K562 (cell line): ENCODE measurements at regions not wholly inside any gene's neighbourhood (a gene's known extent, or its start where the extent isn't known, plus 50 kb on each side); places are given as distances from the start of the nearest gene placed in this dataset.

Experiments
- ATAC-seq: fragments of 200-7000 bp; cut with Tn5 transposase; 3 replicates; pipeline ENCODE4 v1.9.1; 2020; ENCODE audit warnings: moderate library complexity
- BruUV-seq: library from RNA; stranded (reverse); fragments of 400-500 nt; replicated peaks from 2 replicates; lab custom pipeline; 2021; lab: Mats Ljungman, UMichigan
- CTCF ChIA-PET: fragments of 300-600 bp; formaldehyde crosslinking; extraction: SDS; loops from one replicate; lab custom pipeline; 2021; ENCODE audit warnings: low intra/inter-chr PET ratio; lab: Yijun Ruan, JAX
- POLR2A ChIA-PET: fragments of 300-600, 350-650 bp; sonication (Branson Sonifier 250); formaldehyde crosslinking; extraction: SDS; loops from one replicate; lab custom pipeline; 2021; ENCODE audit warnings: antibody characterized with exemption, inconsistent platforms; lab: Yijun Ruan, JAX
- DNase-seq, 4 experiments: peaks; one replicate each; pipeline versions ENCODE4 v3.0.0 to v3.0.0-alpha.2; 2011 to 2018; ENCODE audit warnings: low spot score in 3 of 4, mixed read lengths in 3 of 4; ENCODE audit errors: extremely low read depth in 1 of 4
- FAIRE-seq: peaks from 2 replicates; lab custom pipeline; 2011; peaks lifted over from hg19 to GRCh38; lab: Jason Lieb, UNC
- H2AFZ ChIP-seq: 2 replicates; pipeline ENCODE4 v1.6.0; 2011; ENCODE audit warnings: low read depth, low read length, control low read depth, inconsistent platforms
- H3K27ac ChIP-seq: fragments of 200-600 bp; 3 replicates; pipeline ENCODE4 v1.8.0; 2011; ENCODE audit warnings: low read depth, mild to moderate bottlenecking, control low read depth, inconsistent platforms, low read length, moderate library complexity, mixed read lengths; ENCODE audit errors: extremely low read depth
- H3K27me3 ChIP-seq, 2 experiments: fragments of 300-600 bp in 1 of 2; 2 replicates in 1 of 2; 3 replicates in 1 of 2; pipeline versions ENCODE4 v1.6.0 to v1.8.0; 2011; ENCODE audit warnings: inconsistent platforms in 2 of 2, low read length in 2 of 2, mild to moderate bottlenecking in 1 of 2, mixed read lengths in 1 of 2, moderate library complexity in 1 of 2; ENCODE audit not compliant: control insufficient read depth in 2 of 2, insufficient read depth in 2 of 2
- H3K36me3 ChIP-seq: fragments of 300-600 bp; 3 replicates; pipeline ENCODE4 v1.8.0; 2011; ENCODE audit warnings: mild to moderate bottlenecking, low read length, inconsistent platforms; ENCODE audit not compliant: control insufficient read depth, insufficient read depth
- H3K4me1 ChIP-seq, 2 experiments: fragments of 200-600 bp in 1 of 2; replicated peaks in 1 of 2; 2 replicates in 1 of 2; 3 replicates in 1 of 2; pipeline versions ENCODE4 v1.5.1 to v1.8.0; 2011; ENCODE audit warnings: inconsistent platforms in 2 of 2, low read length in 2 of 2, mild to moderate bottlenecking in 1 of 2, mixed read lengths in 1 of 2, moderate library complexity in 1 of 2; ENCODE audit not compliant: control insufficient read depth in 2 of 2, insufficient read depth in 2 of 2
- H3K4me2 ChIP-seq: 2 replicates; pipeline ENCODE4 v1.6.1; 2011; ENCODE audit warnings: low read length, control low read depth, inconsistent platforms, mixed read lengths; ENCODE audit not compliant: insufficient read depth
- H3K4me3 ChIP-seq: fragments of 200-600 bp; sonication (generic), shearing (Covaris generic); 2 replicates; pipeline ENCODE4 v1.5.1; 2016; ENCODE audit warnings: control low read depth, inconsistent platforms
- H3K79me2 ChIP-seq: fragments of 200-600 bp; 3 replicates; pipeline ENCODE4 v1.8.0; 2011; ENCODE audit warnings: low read length, inconsistent platforms; ENCODE audit not compliant: control insufficient read depth, insufficient read depth
- H3K9ac ChIP-seq, 2 experiments: 2 replicates each; pipeline versions ENCODE4 v1.6.0 to v1.6.1; 2011; ENCODE audit warnings: low read depth in 2 of 2, low read length in 2 of 2, control low read depth in 1 of 2, inconsistent platforms in 1 of 2, mild to moderate bottlenecking in 1 of 2, mixed read lengths in 1 of 2; ENCODE audit not compliant: insufficient read depth in 1 of 2
- H3K9me1 ChIP-seq: one replicate; pipeline ENCODE4 v1.6.0; 2011; ENCODE audit warnings: inconsistent platforms, mild to moderate bottlenecking, low read length, moderate library complexity; ENCODE audit not compliant: control insufficient read depth, insufficient read depth
- H3K9me3 ChIP-seq: replicated peaks from 2 replicates; pipeline ENCODE4 v1.5.1; 2011; ENCODE audit warnings: low read depth, low read length, inconsistent platforms; ENCODE audit not compliant: control insufficient read depth, insufficient read depth
- H4K20me1 ChIP-seq: replicated peaks from 2 replicates; pipeline ENCODE4 v1.6.1; 2011; ENCODE audit warnings: low read length, inconsistent platforms, mixed read lengths; ENCODE audit not compliant: control insufficient read depth, insufficient read depth
- MTF1 ChIP-seq: fragments of 250-450 bp; sonication (Bioruptor Pico); IDR thresholded peaks from 2 replicates; pipeline ENCODE4 v1.9.0; 2021; ENCODE audit warnings: moderate library complexity, mild to moderate bottlenecking, inconsistent platforms, borderline replicate concordance
- NBN ChIP-seq: fragments of 450-650 bp; IDR thresholded peaks from 2 replicates; pipeline ENCODE4 v1.6.1; 2016; ENCODE audit warnings: low read depth, mild to moderate bottlenecking
- NEUROD1 ChIP-seq: fragments of 150-350 bp; IDR thresholded peaks from 2 replicates; pipeline ENCODE4 v1.6.1; 2014; ENCODE audit warnings: borderline replicate concordance, low read length, low read depth; ENCODE audit not compliant: partially characterized antibody
- SNRNP70 ChIP-seq: fragments of 200-400 bp; formaldehyde crosslinking; optimal IDR thresholded peaks from 2 replicates; pipeline ENCODE3; 2017; ENCODE audit warnings: low read depth, low read length
- THRAP3 ChIP-seq: fragments of 450-650 bp; IDR thresholded peaks from 2 replicates; pipeline ENCODE4 v1.6.1; 2016; ENCODE audit warnings: mild to moderate bottlenecking, inconsistent platforms, borderline replicate concordance
- ZNF121 ChIP-seq: sonication (generic); formaldehyde crosslinking; conservative IDR thresholded peaks from 2 replicates; pipeline ENCODE4 v1.8.0; 2022; ENCODE audit warnings: missing genetic modification reagents
- ZNF140 ChIP-seq: fragments of 250-450 bp; sonication (Bioruptor Pico); IDR thresholded peaks from 2 replicates; pipeline ENCODE4 v1.8.0; 2021; ENCODE audit warnings: moderate library complexity, mild to moderate bottlenecking, inconsistent platforms
- ZNF253 ChIP-seq: fragments of 250-450 bp; sonication (Bioruptor Pico); conservative IDR thresholded peaks from 2 replicates; pipeline ENCODE4 v1.6.1; 2021; ENCODE audit warnings: mild to moderate bottlenecking
- WGBS: fragments of 100-300 bp; shearing (Covaris generic); methylation state at CpG from one replicate; pipeline ENCODE4 v1.1.6; 2016; ENCODE audit warnings: low coverage, mixed read lengths; ENCODE audit not compliant: insufficient coverage; ENCODE audit errors: missing lambda C conversion rate; 5-methylcytosine and 5-hydroxymethylcytosine counted together
- in situ Hi-C: fragments of 300-500 bp; cut with MboI; formaldehyde crosslinking; loops from 4 replicates; pipeline ENCODE4 v1.15.0; 2018; ENCODE audit warnings: inconsistent platforms, mixed read lengths
- intact Hi-C: fragments of 100-400 bp; cut with micrococcal nuclease; formaldehyde crosslinking; loops from 2 replicates; pipeline ENCODE4 v1.14.2; 2022
- TF ChIP-seq, protein P1 (sequence below): fragments of 200-600 bp; sonication (generic); IDR thresholded peaks from one replicate; pipeline ENCODE4 v1.6.1; 2012; ENCODE audit warnings: mild to moderate bottlenecking, low read depth, low read length, inconsistent platforms
- TF ChIP-seq, protein P2 (sequence below): fragments of 250-450 bp; sonication (Bioruptor Pico); IDR thresholded peaks from 2 replicates; pipeline ENCODE4 v1.8.0; 2021; ENCODE audit warnings: borderline replicate concordance, mild to moderate bottlenecking, moderate library complexity; ENCODE audit not compliant: poor library complexity, severe bottlenecking

DNA sequence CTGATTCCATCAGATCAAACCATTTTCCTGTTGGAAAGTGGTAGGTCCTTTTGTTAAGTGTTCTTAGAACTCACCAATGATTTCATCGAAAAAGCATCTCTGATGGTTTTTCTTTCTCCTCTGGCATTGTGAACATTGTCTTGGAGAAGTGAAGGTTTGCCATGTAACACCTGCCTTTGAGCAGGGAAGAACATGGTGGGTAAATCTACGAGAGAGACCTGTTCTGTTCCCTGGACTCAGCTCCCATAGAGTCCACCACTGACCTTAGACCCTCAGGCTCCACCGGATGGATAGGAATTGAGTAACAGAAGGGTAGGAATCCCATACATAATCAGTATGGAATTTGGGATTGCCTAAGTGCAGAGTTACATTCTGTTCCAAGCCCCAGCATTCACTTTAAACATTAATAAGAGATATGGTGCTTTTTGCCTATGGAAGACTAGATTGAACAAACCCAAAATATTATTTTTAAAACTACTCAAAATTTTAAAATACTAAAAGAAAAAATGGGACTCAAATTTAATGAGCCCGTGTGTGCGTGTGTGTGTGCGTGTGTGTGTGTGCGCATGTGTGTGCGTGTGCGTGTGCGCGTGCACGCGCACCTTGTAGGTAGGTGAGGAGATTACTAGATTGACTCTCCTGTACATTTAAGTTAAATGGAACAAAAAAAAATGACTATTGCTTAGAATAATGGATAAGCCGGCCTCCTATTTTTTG, 92.0 kb downstream of the C9orf152 start:
- H3K27ac ChIP-seq = no peak overlapping the region
- no peaks in the 10 kb centered on the region for H3K4me1 ChIP-seq
- no peak overlapping the region for H3K9ac ChIP-seq
- FAIRE-seq (no peak), ATAC-seq (no peak), DNase-seq (no peak)
- H3K4me2 ChIP-seq = no peak overlapping the region
- H3K9me1 ChIP-seq = no peaks in the 10 kb centered on the region
- no peaks in the 10 kb centered on the region for H3K79me2 ChIP-seq
- ChIA-PET CTCF (no interaction called here), POLR2A (no interaction called here)
- H3K36me3 ChIP-seq = no peaks in the 10 kb centered on the region
- H2AFZ ChIP-seq = no peak overlapping the region
- intact Hi-C loops (no loop called here), in situ Hi-C loops (no loop called here)
- H3K27me3 ChIP-seq = no peaks in the 10 kb centered on the region
- H3K9me3 ChIP-seq = no peaks in the 10 kb centered on the region
- no peaks in the 10 kb centered on the region for H4K20me1 ChIP-seq
- no TSS peak for BruUV-seq
- no peak overlapping the region for H3K4me3 ChIP-seq
- WGBS = 35% methylated on average over 13 of the region's 14 CpGs
- TF ChIP-seq NEUROD1 (no peak), ZNF253 (no peak), SNRNP70 (no peak), MTF1 (CRISPR knock-in tag) (no peak), ZNF140 (no peak), ZNF121 (CRISPR knock-in tag) (no peak), NBN (no peak), THRAP3 (no peak)
- TF ChIP-seq, protein P1, sequence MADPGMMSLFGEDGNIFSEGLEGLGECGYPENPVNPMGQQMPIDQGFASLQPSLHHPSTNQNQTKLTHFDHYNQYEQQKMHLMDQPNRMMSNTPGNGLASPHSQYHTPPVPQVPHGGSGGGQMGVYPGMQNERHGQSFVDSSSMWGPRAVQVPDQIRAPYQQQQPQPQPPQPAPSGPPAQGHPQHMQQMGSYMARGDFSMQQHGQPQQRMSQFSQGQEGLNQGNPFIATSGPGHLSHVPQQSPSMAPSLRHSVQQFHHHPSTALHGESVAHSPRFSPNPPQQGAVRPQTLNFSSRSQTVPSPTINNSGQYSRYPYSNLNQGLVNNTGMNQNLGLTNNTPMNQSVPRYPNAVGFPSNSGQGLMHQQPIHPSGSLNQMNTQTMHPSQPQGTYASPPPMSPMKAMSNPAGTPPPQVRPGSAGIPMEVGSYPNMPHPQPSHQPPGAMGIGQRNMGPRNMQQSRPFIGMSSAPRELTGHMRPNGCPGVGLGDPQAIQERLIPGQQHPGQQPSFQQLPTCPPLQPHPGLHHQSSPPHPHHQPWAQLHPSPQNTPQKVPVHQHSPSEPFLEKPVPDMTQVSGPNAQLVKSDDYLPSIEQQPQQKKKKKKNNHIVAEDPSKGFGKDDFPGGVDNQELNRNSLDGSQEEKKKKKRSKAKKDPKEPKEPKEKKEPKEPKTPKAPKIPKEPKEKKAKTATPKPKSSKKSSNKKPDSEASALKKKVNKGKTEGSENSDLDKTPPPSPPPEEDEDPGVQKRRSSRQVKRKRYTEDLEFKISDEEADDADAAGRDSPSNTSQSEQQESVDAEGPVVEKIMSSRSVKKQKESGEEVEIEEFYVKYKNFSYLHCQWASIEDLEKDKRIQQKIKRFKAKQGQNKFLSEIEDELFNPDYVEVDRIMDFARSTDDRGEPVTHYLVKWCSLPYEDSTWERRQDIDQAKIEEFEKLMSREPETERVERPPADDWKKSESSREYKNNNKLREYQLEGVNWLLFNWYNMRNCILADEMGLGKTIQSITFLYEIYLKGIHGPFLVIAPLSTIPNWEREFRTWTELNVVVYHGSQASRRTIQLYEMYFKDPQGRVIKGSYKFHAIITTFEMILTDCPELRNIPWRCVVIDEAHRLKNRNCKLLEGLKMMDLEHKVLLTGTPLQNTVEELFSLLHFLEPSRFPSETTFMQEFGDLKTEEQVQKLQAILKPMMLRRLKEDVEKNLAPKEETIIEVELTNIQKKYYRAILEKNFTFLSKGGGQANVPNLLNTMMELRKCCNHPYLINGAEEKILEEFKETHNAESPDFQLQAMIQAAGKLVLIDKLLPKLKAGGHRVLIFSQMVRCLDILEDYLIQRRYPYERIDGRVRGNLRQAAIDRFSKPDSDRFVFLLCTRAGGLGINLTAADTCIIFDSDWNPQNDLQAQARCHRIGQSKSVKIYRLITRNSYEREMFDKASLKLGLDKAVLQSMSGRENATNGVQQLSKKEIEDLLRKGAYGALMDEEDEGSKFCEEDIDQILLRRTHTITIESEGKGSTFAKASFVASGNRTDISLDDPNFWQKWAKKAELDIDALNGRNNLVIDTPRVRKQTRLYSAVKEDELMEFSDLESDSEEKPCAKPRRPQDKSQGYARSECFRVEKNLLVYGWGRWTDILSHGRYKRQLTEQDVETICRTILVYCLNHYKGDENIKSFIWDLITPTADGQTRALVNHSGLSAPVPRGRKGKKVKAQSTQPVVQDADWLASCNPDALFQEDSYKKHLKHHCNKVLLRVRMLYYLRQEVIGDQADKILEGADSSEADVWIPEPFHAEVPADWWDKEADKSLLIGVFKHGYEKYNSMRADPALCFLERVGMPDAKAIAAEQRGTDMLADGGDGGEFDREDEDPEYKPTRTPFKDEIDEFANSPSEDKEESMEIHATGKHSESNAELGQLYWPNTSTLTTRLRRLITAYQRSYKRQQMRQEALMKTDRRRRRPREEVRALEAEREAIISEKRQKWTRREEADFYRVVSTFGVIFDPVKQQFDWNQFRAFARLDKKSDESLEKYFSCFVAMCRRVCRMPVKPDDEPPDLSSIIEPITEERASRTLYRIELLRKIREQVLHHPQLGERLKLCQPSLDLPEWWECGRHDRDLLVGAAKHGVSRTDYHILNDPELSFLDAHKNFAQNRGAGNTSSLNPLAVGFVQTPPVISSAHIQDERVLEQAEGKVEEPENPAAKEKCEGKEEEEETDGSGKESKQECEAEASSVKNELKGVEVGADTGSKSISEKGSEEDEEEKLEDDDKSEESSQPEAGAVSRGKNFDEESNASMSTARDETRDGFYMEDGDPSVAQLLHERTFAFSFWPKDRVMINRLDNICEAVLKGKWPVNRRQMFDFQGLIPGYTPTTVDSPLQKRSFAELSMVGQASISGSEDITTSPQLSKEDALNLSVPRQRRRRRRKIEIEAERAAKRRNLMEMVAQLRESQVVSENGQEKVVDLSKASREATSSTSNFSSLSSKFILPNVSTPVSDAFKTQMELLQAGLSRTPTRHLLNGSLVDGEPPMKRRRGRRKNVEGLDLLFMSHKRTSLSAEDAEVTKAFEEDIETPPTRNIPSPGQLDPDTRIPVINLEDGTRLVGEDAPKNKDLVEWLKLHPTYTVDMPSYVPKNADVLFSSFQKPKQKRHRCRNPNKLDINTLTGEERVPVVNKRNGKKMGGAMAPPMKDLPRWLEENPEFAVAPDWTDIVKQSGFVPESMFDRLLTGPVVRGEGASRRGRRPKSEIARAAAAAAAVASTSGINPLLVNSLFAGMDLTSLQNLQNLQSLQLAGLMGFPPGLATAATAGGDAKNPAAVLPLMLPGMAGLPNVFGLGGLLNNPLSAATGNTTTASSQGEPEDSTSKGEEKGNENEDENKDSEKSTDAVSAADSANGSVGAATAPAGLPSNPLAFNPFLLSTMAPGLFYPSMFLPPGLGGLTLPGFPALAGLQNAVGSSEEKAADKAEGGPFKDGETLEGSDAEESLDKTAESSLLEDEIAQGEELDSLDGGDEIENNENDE = no peak
- TF ChIP-seq, protein P2, sequence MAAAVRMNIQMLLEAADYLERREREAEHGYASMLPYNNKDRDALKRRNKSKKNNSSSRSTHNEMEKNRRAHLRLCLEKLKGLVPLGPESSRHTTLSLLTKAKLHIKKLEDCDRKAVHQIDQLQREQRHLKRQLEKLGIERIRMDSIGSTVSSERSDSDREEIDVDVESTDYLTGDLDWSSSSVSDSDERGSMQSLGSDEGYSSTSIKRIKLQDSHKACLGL = no peak
